NCI-H1417 (cell line): ENCODE measurements at regions not wholly inside any gene's neighbourhood (a gene's known extent, or its start where the extent isn't known, plus 50 kb on each side); places are given as distances from the start of the nearest gene placed in this dataset.
"Not testable (repeated sequence)": the region's sequence is repeated elsewhere in the genome, so short reads cannot be mapped to it uniquely, and the experiment has no call there.

Experiments
- DNase-seq, 3 experiments: peaks; one replicate each; lab custom pipeline; 2025; lab: John Stamatoyannopoulos, UW

GRCh38 chr2:239654266-239654665 is 253.4 kb upstream of the HDAC4 start:
- no peak for DNase-seq

GRCh38 chr2:239651859-239652258 is 251.0 kb upstream of the HDAC4 start:
- DNase-seq = no peak

- no peak for DNase-seq
Measured at GRCh38 chr2:239650674-239651073, 249.9 kb upstream of the HDAC4 start.

- no peak for DNase-seq
Measured at GRCh38 chr2:239649309-239649708, 248.5 kb upstream of the HDAC4 start.

- no peak for DNase-seq
Measured at GRCh38 chr2:239648607-239649006, 247.8 kb upstream of the HDAC4 start.

GRCh38 chr2:239647052-239647819 is 246.4 kb upstream of the HDAC4 start:
- no peak for DNase-seq

GRCh38 chr2:239646184-239646583 is 245.4 kb upstream of the HDAC4 start:
- no peak for DNase-seq

- not testable (repeated sequence) for DNase-seq
Measured at GRCh38 chr2:239644594-239644993, 243.8 kb upstream of the HDAC4 start.

- DNase-seq = no peak
Measured at GRCh38 chr2:239644011-239644410, 243.2 kb upstream of the HDAC4 start.

GRCh38 chr2:239642406-239643004 is 241.7 kb upstream of the HDAC4 start:
- DNase-seq = no peak

GRCh38 chr2:239641904-239642303 is 241.1 kb upstream of the HDAC4 start:
- not testable (repeated sequence) for DNase-seq

- no peak for DNase-seq
Measured at GRCh38 chr2:239640676-239641578, 240.1 kb upstream of the HDAC4 start.

- DNase-seq = no peak
Measured at GRCh38 chr2:239640210-239640609, 239.4 kb upstream of the HDAC4 start.

GRCh38 chr2:239639421-239640185 is 238.8 kb upstream of the HDAC4 start:
- DNase-seq = peak in 1 of 3 experiments; percentile 13

- DNase-seq = no peak
Measured at GRCh38 chr2:239638376-239638775, 237.6 kb upstream of the HDAC4 start.

- DNase-seq = no peak
Measured at GRCh38 chr2:239636808-239637207, 236.0 kb upstream of the HDAC4 start.

GRCh38 chr2:239634769-239635168 is 233.9 kb upstream of the HDAC4 start:
- no peak for DNase-seq

GRCh38 chr2:239630618-239631286 is 229.9 kb upstream of the HDAC4 start:
- DNase-seq = no peak

- DNase-seq = no peak
Measured at GRCh38 chr2:239629926-239630617, 229.3 kb upstream of the HDAC4 start.

GRCh38 chr2:239626961-239627592 is 226.3 kb upstream of the HDAC4 start:
- DNase-seq = no peak
